Stimulated activated CD4-positive, alpha-beta T cell treated with anti-CD3 and anti-CD28 coated beads, Interleukin-1b, Interleukin-23, amount 100 ng/mL, for 4 hours (primary cell): ENCODE measurements at regions not wholly inside any gene's neighbourhood (a gene's known extent, or its start where the extent isn't known, plus 50 kb on each side); places are given as distances from the start of the nearest gene placed in this dataset.
"Not testable (repeated sequence)": the region's sequence is repeated elsewhere in the genome, so short reads cannot be mapped to it uniquely, and the experiment has no call there.

Source experiments
- DNase-seq, 2 donors: peaks; one replicate each; pipeline ENCODE4 v3.0.0-alpha.2; 2020; ENCODE audit warnings: low read depth in 2 of 2

- no peak for DNase-seq
These were observed 95.6 kb downstream of the NPIPB11 start for GRCh38 chr16:29310852-29311314.

- not testable (repeated sequence) for DNase-seq
These were observed 96.3 kb downstream of the NPIPB11 start for GRCh38 chr16:29310243-29310642.

- DNase-seq: not testable (repeated sequence)
These were observed 96.9 kb downstream of the NPIPB11 start for GRCh38 chr16:29309601-29310000.

GRCh38 chr16:29308644-29309546, 97.6 kb downstream of the NPIPB11 start:
- DNase-seq: no peak

GRCh38 chr16:29307598-29308507, 98.7 kb downstream of the NPIPB11 start:
- no peak for DNase-seq

GRCh38 chr16:29306943-29307597, 99.4 kb downstream of the NPIPB11 start:
- no peak for DNase-seq

- DNase-seq: no peak
These were observed 100.3 kb downstream of the NPIPB11 start for GRCh38 chr16:29306201-29306600.

- DNase-seq: not testable (repeated sequence)
These were observed 101.5 kb downstream of the NPIPB11 start for GRCh38 chr16:29305018-29305417.

GRCh38 chr16:29304251-29304650, 102.3 kb downstream of the NPIPB11 start:
- no peak for DNase-seq

GRCh38 chr16:29303520-29303919, 103.0 kb downstream of the NPIPB11 start:
- no peak for DNase-seq

- DNase-seq: no peak
These were observed 103.5 kb downstream of the NPIPB11 start for GRCh38 chr16:29302976-29303375.

- DNase-seq: not testable (repeated sequence)
These were observed 104.1 kb downstream of the NPIPB11 start for GRCh38 chr16:29302433-29302832.

GRCh38 chr16:29301662-29302285, 104.7 kb downstream of the NPIPB11 start:
- not testable (repeated sequence) for DNase-seq

- DNase-seq: not testable (repeated sequence)
These were observed 105.7 kb downstream of the NPIPB11 start for GRCh38 chr16:29300541-29301535.

- DNase-seq: not testable (repeated sequence)
These were observed 106.5 kb downstream of the NPIPB11 start for GRCh38 chr16:29300030-29300491.

- DNase-seq: not testable (repeated sequence)
These were observed 107.5 kb downstream of the NPIPB11 start for GRCh38 chr16:29298997-29299396.

- DNase-seq: not testable (repeated sequence)
These were observed 108.2 kb downstream of the NPIPB11 start for GRCh38 chr16:29298307-29298706.

- not testable (repeated sequence) for DNase-seq
These were observed 108.7 kb downstream of the NPIPB11 start for GRCh38 chr16:29297809-29298177.

- not testable (repeated sequence) for DNase-seq
These were observed 109.2 kb downstream of the NPIPB11 start for GRCh38 chr16:29297144-29297808.
